Putamen (tissue), 1 donor: ENCODE measurements at regions not wholly inside any gene's neighbourhood (a gene's known extent, or its start where the extent isn't known, plus 50 kb on each side); places are given as distances from the start of the nearest gene placed in this dataset.
"Not testable (repeated sequence)": the region's sequence is repeated elsewhere in the genome, so short reads cannot be mapped to it uniquely, and the experiment has no call there.

Experiments
- DNase-seq: peaks from one replicate; pipeline ENCODE4 v3.0.0-alpha.2; 2016; ENCODE audit warnings: low spot score

GRCh38 chr2:224147174-224147573, 108.1 kb upstream of the SERPINE2 start:
- no peak for DNase-seq

- DNase-seq = no peak
These were observed 107.5 kb upstream of the SERPINE2 start for GRCh38 chr2:224146356-224147160.

- DNase-seq = no peak
These were observed 106.8 kb upstream of the SERPINE2 start for GRCh38 chr2:224145751-224146355.

GRCh38 chr2:224143526-224143925, 104.4 kb upstream of the SERPINE2 start:
- no peak for DNase-seq

- no peak for DNase-seq
These were observed 103.6 kb upstream of the SERPINE2 start for GRCh38 chr2:224142397-224143312.

GRCh38 chr2:224141304-224141703, 102.2 kb upstream of the SERPINE2 start:
- no peak for DNase-seq

GRCh38 chr2:224137208-224137607, 98.1 kb upstream of the SERPINE2 start:
- no peak for DNase-seq

GRCh38 chr2:224136396-224136795, 97.3 kb upstream of the SERPINE2 start:
- no peak for DNase-seq

- DNase-seq = no peak
These were observed 96.8 kb upstream of the SERPINE2 start for GRCh38 chr2:224135881-224136280.

- no peak for DNase-seq
These were observed 95.1 kb upstream of the SERPINE2 start for GRCh38 chr2:224134003-224134734.

- DNase-seq = no peak
These were observed 94.3 kb upstream of the SERPINE2 start for GRCh38 chr2:224133387-224133786.

- DNase-seq = no peak
These were observed 88.9 kb upstream of the SERPINE2 start for GRCh38 chr2:224127871-224128501.

- no peak for DNase-seq
These were observed 87.4 kb upstream of the SERPINE2 start for GRCh38 chr2:224126440-224126839.

GRCh38 chr2:224126003-224126402, 86.9 kb upstream of the SERPINE2 start:
- no peak for DNase-seq

GRCh38 chr2:224122542-224122941, 83.5 kb upstream of the SERPINE2 start:
- DNase-seq = no peak

GRCh38 chr2:224121406-224122067, 82.5 kb upstream of the SERPINE2 start:
- DNase-seq = no peak

GRCh38 chr2:224120986-224121385, 81.9 kb upstream of the SERPINE2 start:
- DNase-seq = no peak

GRCh38 chr2:224119846-224120245, 80.8 kb upstream of the SERPINE2 start:
- not testable (repeated sequence) for DNase-seq

GRCh38 chr2:224114428-224114827, 75.3 kb upstream of the SERPINE2 start:
- DNase-seq = no peak

- not testable (repeated sequence) for DNase-seq
These were observed 74.8 kb upstream of the SERPINE2 start for GRCh38 chr2:224113930-224114329.

GRCh38 chr2:224111576-224111975, 72.5 kb upstream of the SERPINE2 start:
- DNase-seq = no peak
